Neural progenitor cell (in vitro differentiated cells): ENCODE measurements at regions not wholly inside any gene's neighbourhood (a gene's known extent, or its start where the extent isn't known, plus 50 kb on each side); places are given as distances from the start of the nearest gene placed in this dataset.

Experiments
- DNase-seq: peaks from one replicate; pipeline ENCODE4 v3.0.0-alpha.2; 2016; ENCODE audit warnings: low spot score
- H2AFZ ChIP-seq: fragments of 200-600 bp; sonication (generic); replicated peaks from 2 replicates; pipeline ENCODE4 v1.6.1; 2016; ENCODE audit warnings: antibody characterized with exemption
- H3F3A ChIP-seq: fragments of 200-600 bp; sonication (generic); 2 replicates; pipeline ENCODE4 v1.6.1; 2016; ENCODE audit warnings: antibody characterized with exemption, low read depth
- H3K27ac ChIP-seq: fragments of 200-600 bp; sonication (generic); 2 replicates; pipeline ENCODE4 v1.5.1; 2016; ENCODE audit warnings: mild to moderate bottlenecking
- H3K27me3 ChIP-seq: fragments of 200-600 bp; sonication (generic); 2 replicates; pipeline ENCODE4 v1.6.1; 2016; ENCODE audit warnings: mild to moderate bottlenecking, moderate library complexity
- H3K36me3 ChIP-seq: fragments of 200-600 bp; sonication (generic); 2 replicates; pipeline ENCODE4 v1.5.1; 2016
- H3K4me1 ChIP-seq: fragments of 200-600 bp; sonication (generic); 2 replicates; pipeline ENCODE4 v1.6.1; 2016; ENCODE audit warnings: mixed run types
- H3K4me2 ChIP-seq: fragments of 200-600 bp; sonication (generic); 2 replicates; pipeline ENCODE4 v1.6.1; 2016
- H3K4me3 ChIP-seq: fragments of 200-600 bp; sonication (generic); 2 replicates; pipeline ENCODE4 v1.5.1; 2016
- H3K79me2 ChIP-seq: fragments of 200-600 bp; sonication (generic); 2 replicates; pipeline ENCODE4 v1.6.1; 2016; ENCODE audit warnings: low read depth
- H3K9ac ChIP-seq: fragments of 200-600 bp; sonication (generic); 2 replicates; pipeline ENCODE4 v1.6.1; 2016
- H3K9me3 ChIP-seq: fragments of 200-600 bp; sonication (generic); 2 replicates; pipeline ENCODE4 v1.5.1; 2016; ENCODE audit warnings: low read depth
- H4K20me1 ChIP-seq: fragments of 200-600 bp; sonication (generic); 2 replicates; pipeline ENCODE4 v1.6.1; 2016; ENCODE audit warnings: low read depth
- H3K27ac Mint-ChIP-seq: 3 replicates; pipeline ENCODE4 v1.8.0; 2021; ENCODE audit warnings: mixed read lengths
- H3K27me3 Mint-ChIP-seq: 2 replicates; pipeline ENCODE4 v1.8.0; 2022; ENCODE audit warnings: low read depth, mild to moderate bottlenecking, inconsistent platforms, moderate library complexity, mixed read lengths; ENCODE audit not compliant: insufficient read depth
- H3K36me3 Mint-ChIP-seq: 3 replicates; pipeline ENCODE4 v1.8.0; 2021; ENCODE audit warnings: mixed read lengths
- H3K4me1 Mint-ChIP-seq: 3 replicates; pipeline ENCODE4 v1.8.0; 2021; ENCODE audit warnings: mixed read lengths
- H3K4me3 Mint-ChIP-seq: 3 replicates; pipeline ENCODE4 v1.8.0; 2021; ENCODE audit warnings: mild to moderate bottlenecking, moderate library complexity, mixed read lengths
- H3K9me3 Mint-ChIP-seq: 3 replicates; pipeline ENCODE4 v1.8.0; 2020; ENCODE audit warnings: mixed read lengths
- EZH2 ChIP-seq: fragments of 200-600 bp; sonication (generic); IDR thresholded peaks from 2 replicates; pipeline ENCODE4 v1.6.1; 2017; ENCODE audit warnings: antibody characterized with exemption, mild to moderate bottlenecking, moderate library complexity
- EZH2phosphoT487 ChIP-seq: fragments of 200-600 bp; sonication (generic); IDR thresholded peaks from 2 replicates; pipeline ENCODE4 v1.6.1; 2017; ENCODE audit warnings: antibody characterized with exemption
- TF ChIP-seq, protein P1 (sequence below): fragments of 200-600 bp; sonication (generic); IDR thresholded peaks from 2 replicates; pipeline ENCODE4 v1.5.1; 2017; ENCODE audit warnings: antibody characterized with exemption, mild to moderate bottlenecking

DNA sequence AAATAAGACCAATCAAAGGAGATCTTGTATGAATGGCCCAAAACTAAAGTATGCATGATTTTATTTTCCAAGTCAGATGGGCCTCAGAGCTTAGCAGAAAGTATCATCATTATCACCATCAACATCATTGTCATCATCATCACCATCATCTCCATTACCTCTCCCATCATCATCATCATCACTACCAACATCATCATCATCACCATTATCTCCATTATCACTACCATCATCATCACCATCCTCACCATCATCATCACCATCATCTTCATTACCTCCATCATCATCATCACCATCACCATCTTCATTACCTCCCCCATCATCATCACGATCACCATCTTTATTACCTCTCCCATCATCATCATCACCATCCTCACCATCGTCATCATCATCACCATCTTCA is 363.9 kb downstream of the DHRSX start:
- Histone ChIP-seq H3K36me3 (no peaks in the 10 kb centered on the region), H3K79me2 (no peaks in the 10 kb centered on the region), H3K27ac (no peak overlapping the region), H3K4me1 (peaks cover 3% of the 10 kb centered on the region), H3K27me3 (no peaks in the 10 kb centered on the region), H3K9ac (no peak overlapping the region), H3K9me3 (no peaks in the 10 kb centered on the region), H3F3A (no peaks in the 10 kb centered on the region), H4K20me1 (no peaks in the 10 kb centered on the region), H3K4me3 (no peak overlapping the region), H2AFZ (no peak overlapping the region), H3K4me2 (no peak overlapping the region)
- Mint-ChIP-seq H3K27ac (no peak overlapping the region), H3K9me3 (peaks cover 5% of the 10 kb centered on the region), H3K4me3 (no peak overlapping the region), H3K27me3 (no peaks in the 10 kb centered on the region), H3K4me1 (peaks cover 5% of the 10 kb centered on the region), H3K36me3 (peaks cover 2% of the 10 kb centered on the region)
- no peak for DNase-seq
- TF ChIP-seq EZH2phosphoT487 (no peak), EZH2 (no peak)
- TF ChIP-seq, protein P1, sequence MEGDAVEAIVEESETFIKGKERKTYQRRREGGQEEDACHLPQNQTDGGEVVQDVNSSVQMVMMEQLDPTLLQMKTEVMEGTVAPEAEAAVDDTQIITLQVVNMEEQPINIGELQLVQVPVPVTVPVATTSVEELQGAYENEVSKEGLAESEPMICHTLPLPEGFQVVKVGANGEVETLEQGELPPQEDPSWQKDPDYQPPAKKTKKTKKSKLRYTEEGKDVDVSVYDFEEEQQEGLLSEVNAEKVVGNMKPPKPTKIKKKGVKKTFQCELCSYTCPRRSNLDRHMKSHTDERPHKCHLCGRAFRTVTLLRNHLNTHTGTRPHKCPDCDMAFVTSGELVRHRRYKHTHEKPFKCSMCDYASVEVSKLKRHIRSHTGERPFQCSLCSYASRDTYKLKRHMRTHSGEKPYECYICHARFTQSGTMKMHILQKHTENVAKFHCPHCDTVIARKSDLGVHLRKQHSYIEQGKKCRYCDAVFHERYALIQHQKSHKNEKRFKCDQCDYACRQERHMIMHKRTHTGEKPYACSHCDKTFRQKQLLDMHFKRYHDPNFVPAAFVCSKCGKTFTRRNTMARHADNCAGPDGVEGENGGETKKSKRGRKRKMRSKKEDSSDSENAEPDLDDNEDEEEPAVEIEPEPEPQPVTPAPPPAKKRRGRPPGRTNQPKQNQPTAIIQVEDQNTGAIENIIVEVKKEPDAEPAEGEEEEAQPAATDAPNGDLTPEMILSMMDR, result no peak

DNA sequence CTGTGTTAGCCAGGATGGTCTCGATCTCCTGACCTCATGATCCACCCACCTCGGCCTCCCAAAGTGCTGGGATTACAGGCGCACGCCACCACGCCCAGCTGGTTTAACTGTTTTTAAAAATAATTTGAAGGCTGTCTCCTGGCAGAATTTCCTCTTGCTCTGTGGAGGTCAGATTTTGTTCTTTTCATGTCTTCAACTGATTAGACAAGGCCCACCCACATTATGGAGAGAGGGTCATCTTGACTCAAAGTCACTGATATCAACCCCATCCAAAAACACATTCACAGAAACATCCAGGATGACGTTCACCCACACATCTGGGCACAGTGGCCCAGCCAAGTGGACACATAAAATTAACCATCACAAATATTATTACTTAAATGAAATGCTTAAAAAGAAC is 365.4 kb downstream of the DHRSX start:
- H3K36me3 Mint-ChIP-seq, result peaks cover 2% of the 10 kb centered on the region
- Histone ChIP-seq H2AFZ (no peak overlapping the region), H3F3A (no peaks in the 10 kb centered on the region), H3K79me2 (no peaks in the 10 kb centered on the region), H3K9ac (no peak overlapping the region), H3K4me2 (no peak overlapping the region), H3K36me3 (no peaks in the 10 kb centered on the region), H4K20me1 (no peaks in the 10 kb centered on the region), H3K4me1 (peaks cover 3% of the 10 kb centered on the region), H3K9me3 (no peaks in the 10 kb centered on the region), H3K27me3 (no peaks in the 10 kb centered on the region), H3K4me3 (no peak overlapping the region), H3K27ac (no peak overlapping the region)
- H3K27ac Mint-ChIP-seq, result no peak overlapping the region
- TF ChIP-seq, protein P1, result no peak
- TF ChIP-seq EZH2, result no peak
- no peak for TF ChIP-seq EZH2phosphoT487
- DNase-seq, result no peak
- no peak overlapping the region for H3K4me3 Mint-ChIP-seq
- peaks cover 5% of the 10 kb centered on the region for H3K4me1 Mint-ChIP-seq
- no peaks in the 10 kb centered on the region for H3K27me3 Mint-ChIP-seq
- peaks cover 3% of the 10 kb centered on the region for H3K9me3 Mint-ChIP-seq

DNA sequence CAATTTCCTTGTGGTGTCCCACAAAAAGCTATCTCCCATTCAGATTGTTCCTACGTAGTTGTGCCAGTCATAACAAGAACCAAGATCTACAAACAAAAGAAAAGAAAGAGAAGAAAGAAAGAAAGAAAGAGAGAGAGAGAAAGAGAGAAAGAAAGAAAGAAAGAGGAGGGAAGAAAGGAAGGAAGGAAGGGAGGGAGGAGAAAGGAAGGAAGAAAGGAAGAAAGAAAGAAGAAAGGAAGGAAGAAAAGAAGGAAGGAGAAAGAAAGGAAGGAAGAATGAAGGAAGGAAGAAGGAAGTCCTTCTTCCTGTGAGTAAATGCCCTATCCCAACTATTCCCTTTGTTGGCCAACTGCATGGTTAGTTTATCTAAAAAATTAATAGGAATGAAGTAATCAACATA is 366.0 kb downstream of the DHRSX start:
- Histone ChIP-seq H3K36me3 (no peaks in the 10 kb centered on the region), H2AFZ (no peak overlapping the region), H3K4me3 (no peak overlapping the region), H4K20me1 (no peaks in the 10 kb centered on the region), H3K9ac (no peak overlapping the region), H3K4me1 (peaks cover 3% of the 10 kb centered on the region), H3K79me2 (no peaks in the 10 kb centered on the region), H3F3A (no peaks in the 10 kb centered on the region), H3K27ac (no peak overlapping the region), H3K4me2 (no peak overlapping the region), H3K27me3 (no peaks in the 10 kb centered on the region), H3K9me3 (no peaks in the 10 kb centered on the region)
- peaks cover 5% of the 10 kb centered on the region for H3K4me1 Mint-ChIP-seq
- peaks cover 2% of the 10 kb centered on the region for H3K36me3 Mint-ChIP-seq
- TF ChIP-seq, protein P1, result no peak
- TF ChIP-seq EZH2phosphoT487 (no peak), EZH2 (no peak)
- H3K27ac Mint-ChIP-seq, result peak overlapping the region; percentile 5
- H3K27me3 Mint-ChIP-seq, result no peaks in the 10 kb centered on the region
- no peak for DNase-seq
- peaks cover 3% of the 10 kb centered on the region for H3K9me3 Mint-ChIP-seq
- no peak overlapping the region for H3K4me3 Mint-ChIP-seq
